ENCODE measurements at regions not wholly inside any gene's neighbourhood (a gene's known extent, or its start where the extent isn't known, plus 50 kb on each side); places are given as distances from the start of the nearest gene placed in this dataset.

DNA sequence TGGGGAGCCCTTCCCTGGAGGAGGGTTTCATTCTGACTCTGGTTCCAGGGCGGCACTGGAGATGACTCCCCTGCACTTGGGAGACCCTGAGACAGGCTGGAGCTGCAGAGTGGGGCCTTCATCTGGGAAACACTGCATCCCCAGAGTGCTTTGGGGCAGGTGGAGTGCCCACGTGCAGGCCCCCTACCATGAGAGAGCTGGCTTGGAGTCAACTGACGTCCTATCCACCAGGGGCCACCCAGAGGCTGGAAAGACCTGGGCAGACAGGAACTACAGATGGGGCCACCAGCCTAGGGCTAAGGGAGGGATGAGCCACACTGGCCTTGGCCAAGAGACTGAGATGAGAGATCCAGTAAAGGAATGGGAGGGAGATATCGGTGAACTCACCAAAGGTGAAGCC is 153.8 kb downstream of the ASB1 start:
- TF ChIP-seq, protein P1, sequence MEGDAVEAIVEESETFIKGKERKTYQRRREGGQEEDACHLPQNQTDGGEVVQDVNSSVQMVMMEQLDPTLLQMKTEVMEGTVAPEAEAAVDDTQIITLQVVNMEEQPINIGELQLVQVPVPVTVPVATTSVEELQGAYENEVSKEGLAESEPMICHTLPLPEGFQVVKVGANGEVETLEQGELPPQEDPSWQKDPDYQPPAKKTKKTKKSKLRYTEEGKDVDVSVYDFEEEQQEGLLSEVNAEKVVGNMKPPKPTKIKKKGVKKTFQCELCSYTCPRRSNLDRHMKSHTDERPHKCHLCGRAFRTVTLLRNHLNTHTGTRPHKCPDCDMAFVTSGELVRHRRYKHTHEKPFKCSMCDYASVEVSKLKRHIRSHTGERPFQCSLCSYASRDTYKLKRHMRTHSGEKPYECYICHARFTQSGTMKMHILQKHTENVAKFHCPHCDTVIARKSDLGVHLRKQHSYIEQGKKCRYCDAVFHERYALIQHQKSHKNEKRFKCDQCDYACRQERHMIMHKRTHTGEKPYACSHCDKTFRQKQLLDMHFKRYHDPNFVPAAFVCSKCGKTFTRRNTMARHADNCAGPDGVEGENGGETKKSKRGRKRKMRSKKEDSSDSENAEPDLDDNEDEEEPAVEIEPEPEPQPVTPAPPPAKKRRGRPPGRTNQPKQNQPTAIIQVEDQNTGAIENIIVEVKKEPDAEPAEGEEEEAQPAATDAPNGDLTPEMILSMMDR (IDR thresholded peaks at IDR 0.05): no peak
- no peak for TF ChIP-seq POLR2A (IDR thresholded peaks at IDR 0.05)

All from tibial nerve (tissue), 3 donors.